GM10266 (cell line): ENCODE measurements at regions not wholly inside any gene's neighbourhood (a gene's known extent, or its start where the extent isn't known, plus 50 kb on each side); places are given as distances from the start of the nearest gene placed in this dataset.

Experiments
- DNase-seq: peaks from one replicate; pipeline ENCODE4 v3.0.0; 2012; ENCODE audit errors: extremely low spot score
- CTCF ChIP-seq: IDR thresholded peaks from 2 replicates; pipeline ENCODE4 v1.5.1; 2012; ENCODE audit warnings: mild to moderate bottlenecking, low read depth; ENCODE audit not compliant: control insufficient read depth, insufficient read depth; ENCODE audit errors: missing control alignments

DNA sequence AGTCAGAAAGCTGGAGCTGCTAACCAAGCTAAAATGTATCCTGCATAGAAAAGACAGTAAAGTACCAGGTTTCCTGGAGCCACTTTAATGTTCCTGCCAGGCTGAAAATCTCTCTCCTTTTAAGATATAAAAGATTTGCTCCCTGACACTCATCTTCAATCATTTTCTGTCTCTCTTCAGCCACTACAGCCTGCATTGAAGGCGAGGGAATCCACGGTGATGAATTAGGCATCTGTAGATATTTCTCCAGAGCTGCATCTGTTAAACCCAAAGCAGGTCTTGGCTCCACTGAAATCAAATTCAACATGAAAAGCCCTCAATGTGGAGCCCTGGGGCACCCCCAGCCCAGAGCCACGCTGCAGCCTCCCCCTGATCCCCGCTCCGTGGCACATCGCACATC is 94.7 kb upstream of the CRHR1 start:
- no peak for TF ChIP-seq CTCF
- no peak for DNase-seq

DNA sequence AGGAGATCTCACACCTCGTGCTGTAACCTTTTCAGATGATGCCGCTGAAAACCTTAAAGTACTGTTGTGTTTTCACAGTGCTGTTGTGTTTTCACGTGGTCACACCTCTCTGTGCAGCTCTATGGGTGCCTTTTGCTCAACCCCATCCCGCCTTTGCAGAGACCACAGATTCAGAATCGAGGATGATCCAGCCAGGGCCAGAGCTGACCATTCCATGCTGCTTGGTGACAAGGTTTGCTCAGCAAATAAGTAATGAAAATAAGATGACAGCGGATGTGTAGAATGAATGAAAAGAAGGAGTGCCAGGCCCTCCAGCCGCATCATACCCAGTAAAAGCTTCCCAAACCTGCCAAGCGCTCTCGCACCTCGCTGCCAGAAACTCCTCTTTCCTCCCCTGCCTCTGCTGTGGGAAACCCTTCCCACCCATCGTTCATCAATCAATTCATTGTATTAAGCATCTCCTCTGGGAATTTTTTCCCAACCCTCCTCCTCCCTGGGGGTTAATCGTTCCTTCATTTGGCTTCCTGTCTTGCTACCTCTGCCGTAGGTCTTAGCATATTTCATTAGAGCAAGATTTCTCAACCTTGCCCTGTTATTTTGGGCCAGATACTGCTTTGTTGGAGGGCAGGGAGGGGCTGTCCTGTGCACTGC is 93.4 kb upstream of the CRHR1 start:
- no peak for TF ChIP-seq CTCF
- no peak for DNase-seq

DNA sequence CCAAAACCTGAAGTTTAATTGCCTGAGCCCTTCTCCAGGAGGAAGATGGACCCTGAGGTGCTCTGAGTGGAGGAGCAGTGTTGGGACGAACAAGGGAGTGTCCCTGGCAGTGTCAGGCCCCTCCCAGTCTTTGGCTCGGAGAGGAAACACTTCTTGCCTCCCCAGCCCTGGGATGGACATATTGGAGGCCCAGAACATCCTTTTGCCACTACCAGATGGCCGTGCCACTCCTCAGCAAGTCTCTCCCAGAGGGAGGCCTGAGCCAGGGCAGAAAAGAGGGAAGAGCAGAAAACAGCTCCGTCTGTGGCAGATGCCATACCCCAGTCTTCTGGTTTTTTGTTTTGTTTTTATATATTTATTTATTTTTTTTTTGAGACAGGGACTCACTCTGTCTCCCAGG is 91.5 kb upstream of the CRHR1 start:
- DNase-seq = no peak
- no peak for TF ChIP-seq CTCF

DNA sequence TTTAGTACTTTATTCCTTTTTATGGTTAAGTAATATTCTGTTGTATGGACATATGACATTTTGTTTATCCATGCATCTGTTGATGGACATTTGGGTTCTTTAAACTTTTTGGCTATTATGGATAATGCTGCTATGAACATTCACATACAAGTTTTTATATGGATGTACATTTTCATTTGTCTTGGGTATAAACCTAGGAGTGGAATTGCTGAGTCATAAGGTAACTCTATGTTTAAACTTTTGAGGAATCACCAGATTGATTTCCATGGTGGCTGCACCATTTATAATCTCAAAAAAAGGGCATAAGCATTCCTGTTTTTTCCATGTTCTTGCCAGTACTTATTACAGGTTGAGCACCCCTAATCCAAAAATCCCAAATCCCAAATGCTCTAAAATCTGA is 90.3 kb upstream of the CRHR1 start:
- no peak for TF ChIP-seq CTCF
- no peak for DNase-seq

DNA sequence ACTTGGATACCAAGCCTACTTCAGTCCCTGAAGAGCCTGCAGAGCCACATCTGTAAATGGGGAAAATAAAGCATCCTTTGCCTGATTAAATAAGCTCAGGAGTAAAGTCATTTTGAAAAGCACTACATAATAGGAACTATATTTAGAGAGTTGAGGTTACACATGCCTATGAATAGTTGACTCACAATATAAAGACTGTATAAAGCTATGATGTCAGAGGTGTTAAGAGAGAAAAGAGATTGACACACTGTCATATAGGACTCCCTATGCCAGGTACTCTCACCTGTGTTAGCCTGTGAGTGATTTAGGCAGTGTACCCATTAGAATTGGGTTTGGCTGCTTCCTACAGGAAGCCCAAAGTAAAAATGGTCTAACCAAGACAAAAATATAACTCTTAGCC is 87.7 kb upstream of the CRHR1 start:
- TF ChIP-seq CTCF = no peak

DNA sequence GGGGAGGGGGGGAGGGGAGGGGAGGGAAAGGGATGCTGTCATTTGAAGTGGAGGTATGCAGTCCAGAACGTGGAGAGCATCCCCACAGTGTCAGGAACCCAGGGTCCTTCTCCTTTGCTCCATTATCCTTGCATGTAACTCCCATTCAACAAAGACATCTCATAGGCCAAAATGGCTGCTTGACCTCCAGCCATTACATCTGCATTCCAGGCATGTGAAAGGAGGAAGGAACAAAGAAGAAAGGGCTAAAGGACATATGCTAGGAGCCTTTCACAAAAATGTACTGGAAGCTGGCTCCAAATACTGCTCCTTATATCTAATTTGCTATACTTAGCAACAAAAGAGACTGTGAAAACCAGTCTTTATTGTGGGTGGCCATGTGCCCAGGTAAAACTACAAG is 87.0 kb upstream of the CRHR1 start:
- TF ChIP-seq CTCF = no peak
- DNase-seq = no peak

More for the DNA sequence above, 87.7 kb upstream of the CRHR1 start:
- DNase-seq = no peak

DNA sequence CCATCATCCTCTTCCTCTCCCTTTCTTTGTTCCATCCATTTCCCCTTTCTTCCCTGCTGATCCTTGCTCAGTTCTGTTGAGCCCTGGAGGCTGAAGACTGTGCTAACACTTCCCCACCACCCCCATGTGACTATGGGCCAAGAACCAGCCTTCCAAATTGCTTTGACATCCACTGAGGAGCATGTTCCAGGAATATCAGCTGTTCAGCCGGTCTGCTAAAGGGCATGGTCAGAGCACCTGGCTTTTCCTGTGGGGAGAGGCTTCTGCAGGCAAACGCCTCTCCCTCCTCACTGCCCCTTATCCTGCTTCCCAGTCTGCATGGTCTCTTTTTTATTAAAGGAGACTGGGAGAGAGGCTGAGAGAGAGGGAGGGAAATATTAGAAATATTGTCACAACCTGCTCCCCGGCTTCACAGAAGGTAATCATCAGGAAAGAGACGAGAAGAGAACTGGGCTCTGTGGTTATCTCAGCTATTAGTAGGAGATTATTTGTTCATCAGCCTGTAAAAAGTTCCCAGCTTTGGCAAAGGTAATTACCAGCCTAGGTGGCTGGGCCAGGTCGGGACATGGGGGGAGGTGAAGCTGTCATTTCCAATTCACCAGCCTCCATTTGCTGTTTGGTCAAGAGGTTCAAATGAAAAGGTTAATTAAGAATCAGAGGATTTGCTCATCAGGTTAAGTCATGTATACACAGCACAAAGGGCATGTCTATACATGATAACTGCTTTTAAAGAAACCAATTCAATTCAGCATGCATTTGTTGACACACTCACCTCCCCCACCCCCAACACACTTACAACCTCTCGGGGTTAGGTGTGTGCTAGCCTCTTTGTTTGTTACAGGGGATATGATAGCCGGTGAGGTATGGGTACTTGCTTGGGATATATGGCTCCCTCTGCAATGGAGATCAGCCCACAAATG is 83.7 kb upstream of the CRHR1 start:
- no peak for DNase-seq
- TF ChIP-seq CTCF = no peak
